Loucy (cell line): ENCODE measurements at regions not wholly inside any gene's neighbourhood (a gene's known extent, or its start where the extent isn't known, plus 50 kb on each side); places are given as distances from the start of the nearest gene placed in this dataset.

Experiments used
- H2AFZ ChIP-seq: fragments of 200-600 bp; sonication (generic); 2 replicates; pipeline ENCODE4 v1.6.0; 2016; ENCODE audit warnings: antibody characterized with exemption, mild to moderate bottlenecking, low read length, moderate library complexity
- H3F3A ChIP-seq: fragments of 200-600 bp; 2 replicates; pipeline ENCODE4 v1.6.0; 2016; ENCODE audit warnings: antibody characterized with exemption, low read depth, mild to moderate bottlenecking
- H3K27me3 ChIP-seq: fragments of 200-600 bp; sonication (generic); 2 replicates; pipeline ENCODE4 v1.6.1; 2014; ENCODE audit warnings: low read length, mild to moderate bottlenecking; ENCODE audit not compliant: insufficient read depth, poor library complexity, severe bottlenecking
- H3K36me3 ChIP-seq: fragments of 200-600 bp; sonication (generic); 2 replicates; pipeline ENCODE4 v1.6.1; 2016; ENCODE audit warnings: low read length; ENCODE audit not compliant: insufficient read depth
- H3K4me1 ChIP-seq: fragments of 200-600 bp; sonication (generic); 2 replicates; pipeline ENCODE4 v1.5.1; 2014; ENCODE audit warnings: low read length, mild to moderate bottlenecking; ENCODE audit not compliant: insufficient read depth, poor library complexity, severe bottlenecking
- H3K4me2 ChIP-seq: fragments of 200-600 bp; sonication (generic); 2 replicates; pipeline ENCODE4 v1.6.0; 2014; ENCODE audit warnings: antibody characterized with exemption, low read length, low read depth, mild to moderate bottlenecking; ENCODE audit not compliant: poor library complexity, severe bottlenecking
- H3K4me3 ChIP-seq: fragments of 200-600 bp; sonication (generic); 2 replicates; pipeline ENCODE4 v1.5.1; 2014; ENCODE audit warnings: low read length, mild to moderate bottlenecking, mixed read lengths; ENCODE audit not compliant: poor library complexity, severe bottlenecking
- H3K79me2 ChIP-seq: fragments of 200-600 bp; sonication (generic); 2 replicates; pipeline ENCODE4 v1.6.1; 2014; ENCODE audit warnings: low read length; ENCODE audit not compliant: insufficient read depth
- H3K9ac ChIP-seq: fragments of 200-600 bp; sonication (generic); 2 replicates; pipeline ENCODE4 v1.6.0; 2014; ENCODE audit warnings: mild to moderate bottlenecking, low read depth, low read length, moderate library complexity; ENCODE audit not compliant: poor library complexity, severe bottlenecking
- H3K9me2 ChIP-seq: fragments of 200-600 bp; sonication (generic); replicated peaks from 2 replicates; pipeline ENCODE4 v1.6.1; 2016; ENCODE audit warnings: low read depth, low read length, mixed read lengths
- H3K9me3 ChIP-seq: fragments of 200-600 bp; sonication (generic); 2 replicates; pipeline ENCODE4 v1.6.1; 2014; ENCODE audit warnings: mild to moderate bottlenecking, antibody characterized with exemption, low read length, low read depth; ENCODE audit not compliant: insufficient read depth
- H4K20me1 ChIP-seq: fragments of 200-600 bp; sonication (generic); 2 replicates; pipeline ENCODE4 v1.6.0; 2014; ENCODE audit warnings: antibody characterized with exemption, low read length, mild to moderate bottlenecking; ENCODE audit not compliant: insufficient read depth, poor library complexity, severe bottlenecking
- CTCF ChIP-seq: fragments of 200-600 bp; sonication (generic); conservative IDR thresholded peaks from 2 replicates; pipeline ENCODE4 v1.5.1; 2014; ENCODE audit warnings: mild to moderate bottlenecking, antibody characterized with exemption, low read length
- EZH2phosphoT487 ChIP-seq: fragments of 200-600 bp; IDR thresholded peaks from 2 replicates; pipeline ENCODE4 v1.6.1; 2018; ENCODE audit warnings: antibody characterized with exemption, mild to moderate bottlenecking, moderate library complexity, borderline replicate concordance

- no peaks in the 10 kb centered on the region for H3K79me2 ChIP-seq
- TF ChIP-seq EZH2phosphoT487 = no peak
- no peak for TF ChIP-seq CTCF
- no peaks in the 10 kb centered on the region for H3F3A ChIP-seq
- no peaks in the 10 kb centered on the region for H3K4me1 ChIP-seq
- H3K9me3 ChIP-seq = no peaks in the 10 kb centered on the region; the same call in 1 of the 2 replicates
- H3K9me2 ChIP-seq = no peaks in the 10 kb centered on the region
- H2AFZ ChIP-seq = no peak overlapping the region
- H3K9ac ChIP-seq = no peak overlapping the region
- no peak overlapping the region for H3K4me3 ChIP-seq
- H3K27me3 ChIP-seq = no peaks in the 10 kb centered on the region
- H3K36me3 ChIP-seq = no peaks in the 10 kb centered on the region
- no peaks in the 10 kb centered on the region for H4K20me1 ChIP-seq
- no peak overlapping the region for H3K4me2 ChIP-seq
Observed at GRCh38 chr6:120779441-120779840, 554.8 kb downstream of the TBC1D32 start.

GRCh38 chr6:120775698-120776097, 558.6 kb downstream of the TBC1D32 start:
- no peak overlapping the region for H3K4me2 ChIP-seq
- no peak overlapping the region for H2AFZ ChIP-seq
- no peak overlapping the region for H3K4me3 ChIP-seq
- H3K4me1 ChIP-seq = no peaks in the 10 kb centered on the region
- TF ChIP-seq CTCF (no peak), EZH2phosphoT487 (no peak)
- no peaks in the 10 kb centered on the region for H4K20me1 ChIP-seq
- no peaks in the 10 kb centered on the region for H3K9me2 ChIP-seq
- H3F3A ChIP-seq = no peaks in the 10 kb centered on the region
- no peaks in the 10 kb centered on the region for H3K27me3 ChIP-seq
- no peaks in the 10 kb centered on the region; the same call in 1 of the 2 replicates for H3K9me3 ChIP-seq
- no peak overlapping the region for H3K9ac ChIP-seq
- no peaks in the 10 kb centered on the region for H3K79me2 ChIP-seq
- H3K36me3 ChIP-seq = no peaks in the 10 kb centered on the region

- H3K4me3 ChIP-seq = no peak overlapping the region
- no peaks in the 10 kb centered on the region for H3K27me3 ChIP-seq
- no peak overlapping the region for H3K9ac ChIP-seq
- H3K4me2 ChIP-seq = no peak overlapping the region
- H3K79me2 ChIP-seq = no peaks in the 10 kb centered on the region
- no peaks in the 10 kb centered on the region for H4K20me1 ChIP-seq
- no peaks in the 10 kb centered on the region for H3F3A ChIP-seq
- TF ChIP-seq CTCF (no peak), EZH2phosphoT487 (no peak)
- H3K9me2 ChIP-seq = no peaks in the 10 kb centered on the region
- H2AFZ ChIP-seq = no peak overlapping the region
- no peaks in the 10 kb centered on the region for H3K4me1 ChIP-seq
- H3K9me3 ChIP-seq = no peaks in the 10 kb centered on the region; the same call in 1 of the 2 replicates
- no peaks in the 10 kb centered on the region for H3K36me3 ChIP-seq
Observed at GRCh38 chr6:120774275-120774674, 560.0 kb downstream of the TBC1D32 start.
